Naive thymus-derived CD8-positive, alpha-beta T cell (primary cell): ENCODE measurements at regions not wholly inside any gene's neighbourhood (a gene's known extent, or its start where the extent isn't known, plus 50 kb on each side); places are given as distances from the start of the nearest gene placed in this dataset.

Source experiments
- ATAC-seq, 2 donors: fragments of 150-1000 bp; cut with Tn5 transposase in 1 of 2; sonication (Bioruptor Pico), chemical (Tn5 transposase) in 1 of 2; 1 replicate in 1 of 2; 2 replicates in 1 of 2; pipeline ENCODE4 v1.10.0; 2021; ENCODE audit warnings: mild to moderate bottlenecking in 2 of 2, moderate library complexity in 2 of 2
- POLR2A ChIA-PET: fragments of 350-600 bp; sonication (Branson Sonifier 250); formaldehyde crosslinking; loops from one replicate; lab custom pipeline; 2021; ENCODE audit warnings: antibody characterized with exemption; lab: Charles Lee
- DNase-seq, 10 donors: peaks; one replicate each; pipeline versions ENCODE4 v3.0.0 to v3.0.0-alpha.2; 2020 to 2022
- H3K27ac Mint-ChIP-seq, 10 donors: one replicate each; pipeline ENCODE4 v1.8.0; 2020 to 2022; ENCODE audit warnings: mild to moderate bottlenecking in 10 of 10, mixed read lengths in 10 of 10, moderate library complexity in 4 of 10, inconsistent platforms in 1 of 10
- H3K27me3 Mint-ChIP-seq, 5 donors: one replicate each; pipeline ENCODE4 v1.8.0; 2021 to 2022; ENCODE audit warnings: mixed read lengths in 5 of 5
- H3K36me3 Mint-ChIP-seq, 3 donors: one replicate each; pipeline ENCODE4 v1.8.0; 2020 to 2022; ENCODE audit warnings: mixed read lengths in 3 of 3, mild to moderate bottlenecking in 2 of 3, inconsistent platforms in 1 of 3
- H3K4me1 Mint-ChIP-seq, 4 donors: one replicate each; pipeline ENCODE4 v1.8.0; 2021 to 2022; ENCODE audit warnings: mixed read lengths in 4 of 4
- H3K4me3 Mint-ChIP-seq, 10 donors: one replicate each; pipeline ENCODE4 v1.8.0; 2020 to 2022; ENCODE audit warnings: mild to moderate bottlenecking in 10 of 10, mixed read lengths in 10 of 10, moderate library complexity in 6 of 10, inconsistent platforms in 1 of 10
- H3K9me3 Mint-ChIP-seq, 9 donors: one replicate each; pipeline ENCODE4 v1.8.0; 2020 to 2022; ENCODE audit warnings: mixed read lengths in 9 of 9, mild to moderate bottlenecking in 3 of 9, inconsistent platforms in 1 of 9, moderate library complexity in 1 of 9

GRCh38 chr9:136611606-136612005 is 51.1 kb upstream of the EGFL7 start:
- H3K27me3 Mint-ChIP-seq: peaks cover 0 to 8% (median 2%) of the 10 kb centered on the region in 5 donors
- POLR2A ChIA-PET: no interaction called here
- no peak for ATAC-seq

GRCh38 chr9:136611119-136611518 is 51.6 kb upstream of the EGFL7 start:
- Mint-ChIP-seq H3K4me3 (no peak overlapping the region), H3K27ac (no peak overlapping the region), H3K36me3 (no peaks in the 10 kb centered on the region), H3K4me1 (peaks cover 0 to 7% (median 2%) of the 10 kb centered on the region in 4 donors), H3K9me3 (no peaks in the 10 kb centered on the region), H3K27me3 (peaks cover 0 to 8% (median 2%) of the 10 kb centered on the region in 5 donors)
- DNase-seq (no peak), ATAC-seq (no peak)
- POLR2A ChIA-PET: no interaction called here

More at GRCh38 chr9:136611606-136612005, 51.1 kb upstream of the EGFL7 start:
- H3K36me3 Mint-ChIP-seq: no peaks in the 10 kb centered on the region
- peaks cover 0 to 7% (median 2%) of the 10 kb centered on the region in 4 donors for H3K4me1 Mint-ChIP-seq
- DNase-seq: no peak
- no peak overlapping the region for H3K4me3 Mint-ChIP-seq
- no peaks in the 10 kb centered on the region for H3K9me3 Mint-ChIP-seq
- no peak overlapping the region for H3K27ac Mint-ChIP-seq

- Mint-ChIP-seq H3K4me3 (no peak overlapping the region), H3K36me3 (no peaks in the 10 kb centered on the region), H3K27ac (no peak overlapping the region), H3K4me1 (peaks cover 0 to 3% (median 1%) of the 10 kb centered on the region in 4 donors), H3K9me3 (no peaks in the 10 kb centered on the region), H3K27me3 (peaks cover 0 to 13% (median 3%) of the 10 kb centered on the region in 5 donors)
- ATAC-seq: no peak
- no peak for DNase-seq
- POLR2A ChIA-PET: no interaction called here
Observed at GRCh38 chr9:136610426-136610825, 52.3 kb upstream of the EGFL7 start.

GRCh38 chr9:136609838-136610311 is 52.8 kb upstream of the EGFL7 start:
- no peak overlapping the region for H3K4me3 Mint-ChIP-seq
- no peak overlapping the region for H3K27ac Mint-ChIP-seq
- ATAC-seq (no peak), DNase-seq (no peak)
- peaks cover 0 to 3% (median 0%) of the 10 kb centered on the region in 4 donors for H3K4me1 Mint-ChIP-seq
- H3K27me3 Mint-ChIP-seq: peaks cover 0 to 17% (median 3%) of the 10 kb centered on the region in 5 donors
- POLR2A ChIA-PET: no interaction called here
- H3K36me3 Mint-ChIP-seq: no peaks in the 10 kb centered on the region
- H3K9me3 Mint-ChIP-seq: no peaks in the 10 kb centered on the region

- Mint-ChIP-seq H3K27ac (peak overlapping the region in 1 of 10 donors; percentile 78), H3K4me1 (peaks cover 0 to 3% (median 0%) of the 10 kb centered on the region in 4 donors), H3K9me3 (no peaks in the 10 kb centered on the region), H3K27me3 (peaks cover 0 to 17% (median 3%) of the 10 kb centered on the region in 5 donors), H3K4me3 (no peak overlapping the region), H3K36me3 (no peaks in the 10 kb centered on the region)
- POLR2A ChIA-PET: no interaction called here
- no peak for ATAC-seq
- no peak for DNase-seq
Observed at GRCh38 chr9:136609160-136609475, 53.6 kb upstream of the EGFL7 start.

GRCh38 chr9:136608348-136609159 is 54.2 kb upstream of the EGFL7 start:
- ATAC-seq: no peak
- Mint-ChIP-seq H3K4me1 (peaks cover 0 to 5% (median 2%) of the 10 kb centered on the region in 4 donors), H3K27me3 (peaks cover 0 to 21% (median 5%) of the 10 kb centered on the region in 5 donors), H3K4me3 (no peak overlapping the region), H3K9me3 (no peaks in the 10 kb centered on the region), H3K36me3 (no peaks in the 10 kb centered on the region), H3K27ac (peak overlapping the region in 2 of 10 donors; percentile 38 to 78)
- DNase-seq: no peak
- POLR2A ChIA-PET: no interaction called here

DNA sequence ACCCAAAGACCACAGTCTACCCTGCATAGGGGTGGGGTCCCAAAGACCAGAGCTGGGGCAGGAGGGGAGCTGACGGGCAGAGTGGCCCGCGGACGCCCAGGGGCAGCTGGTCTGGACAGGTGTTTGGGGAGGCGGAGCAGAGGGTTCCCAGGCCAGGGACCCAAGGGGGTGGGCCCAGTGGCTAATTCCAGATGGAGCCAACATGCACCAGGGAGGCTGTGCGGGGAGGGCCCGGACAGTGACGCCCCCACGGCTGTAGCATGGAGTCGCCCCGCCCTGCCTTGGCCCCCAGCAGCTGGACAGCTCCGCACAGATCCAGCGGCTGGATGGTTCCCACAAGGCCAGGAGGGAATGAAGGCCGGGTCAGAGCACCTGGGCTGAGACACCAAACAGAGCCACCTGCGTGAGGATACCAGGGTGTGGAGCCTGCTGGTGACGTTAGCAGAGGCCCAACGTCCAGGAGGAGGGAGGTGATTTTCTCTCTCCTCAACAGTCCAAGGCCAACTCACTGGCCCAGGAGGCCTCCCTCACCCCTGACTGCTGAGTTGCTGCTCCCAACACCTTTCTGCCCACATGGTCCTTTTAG is 55.3 kb upstream of the EGFL7 start:
- H3K27ac Mint-ChIP-seq: no peak overlapping the region
- H3K36me3 Mint-ChIP-seq: no peaks in the 10 kb centered on the region
- peaks cover 0 to 33% (median 9%) of the 10 kb centered on the region in 5 donors for H3K27me3 Mint-ChIP-seq
- H3K4me1 Mint-ChIP-seq: peaks cover 0 to 5% (median 2%) of the 10 kb centered on the region in 4 donors
- DNase-seq: no peak
- no peaks in the 10 kb centered on the region for H3K9me3 Mint-ChIP-seq
- POLR2A ChIA-PET: no interaction called here
- no peak for ATAC-seq
- H3K4me3 Mint-ChIP-seq: no peak overlapping the region

GRCh38 chr9:136606687-136607333 is 55.9 kb upstream of the EGFL7 start:
- no peak overlapping the region for H3K4me3 Mint-ChIP-seq
- H3K27me3 Mint-ChIP-seq: peaks cover 0 to 39% (median 9%) of the 10 kb centered on the region in 5 donors
- no peak for DNase-seq
- H3K4me1 Mint-ChIP-seq: peaks cover 0 to 5% (median 2%) of the 10 kb centered on the region in 4 donors
- POLR2A ChIA-PET: interaction anchor here (0.9 kb wide), 1 partner anchor 120 kb away, joined by 3 read pairs; no protein-coding TSS in a partner anchor
- H3K9me3 Mint-ChIP-seq: no peaks in the 10 kb centered on the region
- no peak overlapping the region for H3K27ac Mint-ChIP-seq
- no peak for ATAC-seq
- no peaks in the 10 kb centered on the region for H3K36me3 Mint-ChIP-seq

DNA sequence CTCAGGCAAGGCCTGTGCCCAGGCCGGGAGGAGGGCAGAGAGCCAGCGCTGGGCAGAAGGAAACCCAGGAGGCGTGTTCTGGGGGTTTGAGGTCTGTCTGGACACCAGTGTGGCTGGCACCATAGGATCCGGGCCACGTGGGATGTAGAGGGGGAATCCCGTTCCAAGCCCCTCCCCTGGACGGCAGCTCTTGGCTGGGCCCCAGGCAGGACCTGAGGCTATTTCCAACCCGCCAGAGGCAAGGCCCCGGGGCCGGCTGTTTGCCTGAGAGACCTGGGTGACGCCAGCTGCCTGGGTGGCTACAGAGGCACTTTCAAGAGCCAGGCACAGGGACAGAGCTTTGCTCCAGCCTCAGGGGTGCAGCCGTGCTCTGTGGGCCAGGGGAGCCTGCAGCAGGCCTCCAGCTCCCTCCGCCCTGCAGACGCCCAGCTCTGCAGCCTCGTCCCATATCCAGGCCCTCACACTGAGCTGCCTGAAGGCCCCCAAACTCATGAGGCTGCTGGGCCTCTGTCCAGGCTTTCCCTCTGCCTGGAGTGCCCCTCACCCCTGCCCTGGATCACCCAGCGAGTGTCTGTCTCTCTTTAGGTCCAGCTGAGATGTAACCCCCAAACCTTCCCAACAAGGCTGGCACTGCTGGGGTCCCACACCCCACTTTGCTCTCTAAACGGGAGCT is 56.6 kb upstream of the EGFL7 start:
- no peak overlapping the region for H3K27ac Mint-ChIP-seq

GRCh38 chr9:136604823-136605525 is 57.7 kb upstream of the EGFL7 start:
- Mint-ChIP-seq H3K27me3 (peaks cover 0 to 40% (median 12%) of the 10 kb centered on the region in 5 donors), H3K4me3 (no peak overlapping the region), H3K4me1 (peaks cover 3 to 11% (median 7%) of the 10 kb centered on the region in 4 donors), H3K9me3 (no peaks in the 10 kb centered on the region), H3K27ac (no peak overlapping the region), H3K36me3 (no peaks in the 10 kb centered on the region)
- POLR2A ChIA-PET: no interaction called here
- ATAC-seq (no peak), DNase-seq (no peak)

More for the DNA sequence above, 56.6 kb upstream of the EGFL7 start:
- no peak overlapping the region for H3K4me3 Mint-ChIP-seq
- POLR2A ChIA-PET: interaction anchor here (0.9 kb wide), 1 partner anchor 121 kb away, joined by 3 read pairs; no protein-coding TSS in a partner anchor
- no peaks in the 10 kb centered on the region for H3K9me3 Mint-ChIP-seq
- DNase-seq (no peak), ATAC-seq (no peak)
- H3K36me3 Mint-ChIP-seq: no peaks in the 10 kb centered on the region
- peaks cover 0 to 40% (median 9%) of the 10 kb centered on the region in 5 donors for H3K27me3 Mint-ChIP-seq
- peaks cover 0 to 5% (median 2%) of the 10 kb centered on the region in 4 donors for H3K4me1 Mint-ChIP-seq

GRCh38 chr9:136603901-136604814 is 58.3 kb upstream of the NOTCH1 start:
- POLR2A ChIA-PET: no interaction called here
- Mint-ChIP-seq H3K27ac (peak overlapping the region in 2 of 10 donors; percentile 48 to 63), H3K4me1 (peaks cover 3 to 12% (median 7%) of the 10 kb centered on the region in 4 donors), H3K4me3 (no peak overlapping the region), H3K9me3 (no peaks in the 10 kb centered on the region), H3K36me3 (no peaks in the 10 kb centered on the region), H3K27me3 (peaks cover 0 to 40% (median 12%) of the 10 kb centered on the region in 5 donors)
- ATAC-seq (no peak), DNase-seq (no peak)
